H1 (cell line): ENCODE measurements at regions not wholly inside any gene's neighbourhood (a gene's known extent, or its start where the extent isn't known, plus 50 kb on each side); places are given as distances from the start of the nearest gene placed in this dataset.

Experiments
- CTCF ChIA-PET: fragments of 300-600 bp; sonication (Branson Sonifier 250); formaldehyde crosslinking; loops from one replicate; lab custom pipeline; 2021; ENCODE audit not compliant: partially characterized antibody; lab: Charles Lee
- POLR2A ChIA-PET: fragments of 300-600 bp; sonication (Branson Sonifier 250); formaldehyde crosslinking; loops from one replicate; lab custom pipeline; 2021; ENCODE audit warnings: inconsistent platforms; ENCODE audit not compliant: partially characterized antibody; lab: Charles Lee
- DNase-seq, 2 experiments: peaks; one replicate each; pipeline versions ENCODE4 v3.0.0 to v3.0.0-alpha.2; 2010 to 2022; ENCODE audit warnings: low spot score in 2 of 2, low read depth in 1 of 2, mixed read lengths in 1 of 2
- FAIRE-seq: peaks from 2 replicates; lab custom pipeline; 2011; peaks lifted over from hg19 to GRCh38; lab: Jason Lieb, UNC
- H2AFZ ChIP-seq: 2 replicates; pipeline ENCODE4 v1.8.1; 2012; ENCODE audit warnings: low read length, inconsistent platforms
- H2AK5ac ChIP-seq: 2 replicates; pipeline ENCODE4 v1.6.1; 2013; ENCODE audit warnings: low read depth, low read length
- H2BK120ac ChIP-seq: replicated peaks from 2 replicates; pipeline ENCODE3; 2013; ENCODE audit warnings: low read depth, low read length, inconsistent platforms
- H2BK12ac ChIP-seq: 2 replicates; pipeline ENCODE4 v1.6.1; 2013; ENCODE audit warnings: low read depth, low read length
- H2BK15ac ChIP-seq: 2 replicates; pipeline ENCODE4 v1.6.1; 2013; ENCODE audit warnings: low read length
- H2BK20ac ChIP-seq: 2 replicates; pipeline ENCODE4 v1.6.1; 2013; ENCODE audit warnings: low read length
- H2BK5ac ChIP-seq: 2 replicates; pipeline ENCODE4 v1.6.1; 2013; ENCODE audit warnings: low read depth, low read length
- H3K14ac ChIP-seq: 2 replicates; pipeline ENCODE4 v1.6.1; 2013; ENCODE audit warnings: inconsistent platforms; ENCODE audit not compliant: insufficient read length
- H3K18ac ChIP-seq: 2 replicates; pipeline ENCODE4 v1.6.1; 2013; ENCODE audit warnings: low read length; ENCODE audit errors: extremely low read depth
- H3K23ac ChIP-seq: 2 replicates; pipeline ENCODE4 v1.6.1; 2013; ENCODE audit warnings: inconsistent platforms; ENCODE audit not compliant: insufficient read length
- H3K23me2 ChIP-seq: 2 replicates; pipeline ENCODE4 v1.6.1; 2013; ENCODE audit warnings: low read depth, low read length
- H3K27ac ChIP-seq: 2 replicates; pipeline ENCODE4 v1.6.1; 2011; ENCODE audit warnings: low read depth, low read length, inconsistent platforms
- H3K27me3 ChIP-seq, 4 experiments: replicated peaks in 1 of 4; 1 replicate in 1 of 4; 2 replicates in 3 of 4; pipeline versions ENCODE4 v1.6.1 to v1.8.1; 2011 to 2013; ENCODE audit warnings: low read length in 3 of 4, mild to moderate bottlenecking in 3 of 4, inconsistent platforms in 2 of 4, mixed read lengths in 2 of 4, moderate library complexity in 1 of 4; ENCODE audit not compliant: control insufficient read depth in 3 of 4, insufficient read depth in 3 of 4; ENCODE audit errors: extremely low read depth in 1 of 4
- H3K36me3 ChIP-seq, 4 experiments: 2 replicates each; pipeline versions ENCODE4 v1.6.1 to v1.8.1; 2011 to 2013; ENCODE audit warnings: mild to moderate bottlenecking in 4 of 4, low read length in 3 of 4, moderate library complexity in 2 of 4, control low read depth in 1 of 4, inconsistent platforms in 1 of 4; ENCODE audit not compliant: insufficient read depth in 4 of 4, control insufficient read depth in 2 of 4
- H3K4ac ChIP-seq: replicated peaks from 2 replicates; pipeline ENCODE3; 2013; ENCODE audit warnings: low read length, low read depth, mixed read lengths, inconsistent platforms; ENCODE audit not compliant: insufficient read length
- H3K4me1 ChIP-seq, 4 experiments: replicated peaks in 1 of 4; 1 replicate in 1 of 4; 2 replicates in 3 of 4; pipeline versions ENCODE4 v1.6.1 to v1.8.1; 2011 to 2013; ENCODE audit warnings: low read length in 3 of 4, inconsistent platforms in 2 of 4, mixed read lengths in 1 of 4; ENCODE audit not compliant: insufficient read depth in 4 of 4, control insufficient read depth in 3 of 4
- H3K4me2 ChIP-seq, 2 experiments: 2 replicates each; pipeline versions ENCODE4 v1.6.1 to v1.8.1; 2011 to 2013; ENCODE audit warnings: low read depth in 2 of 2, low read length in 2 of 2, control low read depth in 1 of 2, inconsistent platforms in 1 of 2, mild to moderate bottlenecking in 1 of 2; ENCODE audit not compliant: insufficient read depth in 1 of 2
- H3K4me3 ChIP-seq, 4 experiments: fragments of 200-600, 300-600 bp in 1 of 4; sonication (generic), shearing (Covaris generic), sonication (Bioruptor Twin) in 1 of 4; 2 replicates each; pipeline versions ENCODE4 v1.5.1 to v1.8.1; 2011 to 2016; ENCODE audit warnings: low read length in 4 of 4, low read depth in 3 of 4, control low read depth in 2 of 4, inconsistent platforms in 2 of 4, mild to moderate bottlenecking in 2 of 4, mixed read lengths in 1 of 4, moderate library complexity in 1 of 4; ENCODE audit not compliant: insufficient read depth in 2 of 4; ENCODE audit errors: extremely low read depth in 1 of 4
- H3K56ac ChIP-seq: replicated peaks from 2 replicates; pipeline ENCODE3; 2013; ENCODE audit warnings: low read depth, mild to moderate bottlenecking, mixed read lengths, low read length, inconsistent platforms; ENCODE audit not compliant: insufficient read length
- H3K79me1 ChIP-seq: 2 replicates; pipeline ENCODE4 v1.6.1; 2013; ENCODE audit warnings: low read depth, low read length, control low read depth
- H3K79me2 ChIP-seq, 2 experiments: 2 replicates each; pipeline versions ENCODE4 v1.6.1 to v1.8.1; 2012 to 2013; ENCODE audit warnings: low read length in 2 of 2, mild to moderate bottlenecking in 2 of 2, inconsistent platforms in 1 of 2; ENCODE audit not compliant: insufficient read depth in 2 of 2, control insufficient read depth in 1 of 2
- H3K9ac ChIP-seq, 4 experiments: replicated peaks in 1 of 4; 1 replicate in 1 of 4; 2 replicates in 3 of 4; pipeline versions ENCODE4 v1.6.1 to v1.8.1; 2011 to 2013; ENCODE audit warnings: low read depth in 3 of 4, low read length in 3 of 4, control low read depth in 2 of 4, mild to moderate bottlenecking in 2 of 4, moderate library complexity in 2 of 4, inconsistent platforms in 1 of 4; ENCODE audit errors: extremely low read depth in 1 of 4
- H3K9me3 ChIP-seq, 2 experiments: 2 replicates each; pipeline versions ENCODE4 v1.6.1 to v1.8.1; 2012 to 2013; ENCODE audit warnings: mild to moderate bottlenecking in 2 of 2, moderate library complexity in 2 of 2, control low read depth in 1 of 2, inconsistent platforms in 1 of 2, low read depth in 1 of 2, low read length in 1 of 2, mixed read lengths in 1 of 2; ENCODE audit not compliant: insufficient read depth in 2 of 2
- H4K20me1 ChIP-seq, 2 experiments: replicated peaks in 1 of 2; 2 replicates each; pipeline versions ENCODE3 to v1.8.1; 2011 to 2013; ENCODE audit warnings: inconsistent platforms in 2 of 2, low read length in 2 of 2, mild to moderate bottlenecking in 1 of 2; ENCODE audit not compliant: insufficient read depth in 2 of 2, control insufficient read depth in 1 of 2
- H4K5ac ChIP-seq: 2 replicates; pipeline ENCODE4 v1.6.1; 2013; ENCODE audit warnings: low read length, low read depth, mixed read lengths, inconsistent platforms; ENCODE audit not compliant: insufficient read length
- H4K8ac ChIP-seq: 2 replicates; pipeline ENCODE4 v1.8.0; 2013; ENCODE audit warnings: mild to moderate bottlenecking, moderate library complexity, low read length, inconsistent platforms; ENCODE audit not compliant: insufficient read depth; ENCODE audit errors: extremely low read depth
- H4K91ac ChIP-seq: replicated peaks from 2 replicates; pipeline ENCODE3; 2013; ENCODE audit warnings: low read length, mixed read lengths, inconsistent platforms; ENCODE audit not compliant: insufficient read length
- ASH2L ChIP-seq: fragments of 200-600, 300-600 bp; sonication (generic); IDR thresholded peaks from one replicate; pipeline ENCODE4 v1.7.1; 2017; ENCODE audit warnings: low read length
- BACH1 ChIP-seq: IDR thresholded peaks from 2 replicates; pipeline ENCODE4 v1.6.1; 2012; ENCODE audit warnings: low read length, improper control_type of control experiment
- CBX5 ChIP-seq: fragments of 300-800, 300-1000 bp; sonication (generic); IDR thresholded peaks from 2 replicates; pipeline ENCODE4 v1.7.1; 2016; ENCODE audit warnings: antibody characterized with exemption, low read length, low read depth
- CEBPB ChIP-seq: IDR thresholded peaks from 2 replicates; pipeline ENCODE4 v1.6.1; 2012; ENCODE audit warnings: low read depth, low read length
- EP300 ChIP-seq, 2 experiments: IDR thresholded peaks; 1 replicate in 1 of 2; 2 replicates in 1 of 2; pipeline ENCODE4 v1.6.1; 2011 to 2012; ENCODE audit warnings: low read depth in 2 of 2, low read length in 2 of 2, mild to moderate bottlenecking in 2 of 2, borderline replicate concordance in 1 of 2, inconsistent platforms in 1 of 2, moderate library complexity in 1 of 2
- JUN ChIP-seq: IDR thresholded peaks from 2 replicates; pipeline ENCODE4 v1.6.1; 2011; ENCODE audit warnings: low read depth, mild to moderate bottlenecking, improper control_type of control experiment, low read length
- KDM1A ChIP-seq: fragments of 200-600, 300-600 bp; sonication (generic); IDR thresholded peaks from 2 replicates; pipeline ENCODE4 v1.7.1; 2016; ENCODE audit warnings: mild to moderate bottlenecking, low read length, borderline replicate concordance
- KDM4A ChIP-seq: IDR thresholded peaks from one replicate; pipeline ENCODE4 v1.7.1; 2012; ENCODE audit warnings: low read depth, mild to moderate bottlenecking, moderate library complexity, low read length, inconsistent platforms; ENCODE audit not compliant: severe bottlenecking
- POLR2A ChIP-seq, 2 experiments: IDR thresholded peaks; 1 replicate in 1 of 2; 2 replicates in 1 of 2; pipeline ENCODE4 v1.6.1; 2011; ENCODE audit warnings: low read depth in 2 of 2, low read length in 2 of 2, mild to moderate bottlenecking in 2 of 2; ENCODE audit errors: control extremely low read depth in 1 of 2
- POLR2AphosphoS5 ChIP-seq: IDR thresholded peaks from 2 replicates; pipeline ENCODE4 v1.6.1; 2011; ENCODE audit warnings: low read depth, low read length
- POU5F1 ChIP-seq: IDR thresholded peaks from 2 replicates; pipeline ENCODE4 v1.6.1; 2011; ENCODE audit warnings: low read depth, mild to moderate bottlenecking, low read length, moderate library complexity
- RBBP5 ChIP-seq: IDR thresholded peaks from 2 replicates; pipeline ENCODE4 v1.7.1; 2012; ENCODE audit warnings: low read depth, mild to moderate bottlenecking, inconsistent platforms, low read length, moderate library complexity, borderline replicate concordance
- RFX5 ChIP-seq: IDR thresholded peaks from 2 replicates; pipeline ENCODE4 v1.6.1; 2011; ENCODE audit warnings: low read depth, low read length, improper control_type of control experiment, borderline replicate concordance
- RNF2 ChIP-seq: fragments of 200-900, 300-1000 bp; sonication (generic); IDR thresholded peaks from 2 replicates; pipeline ENCODE4 v1.7.1; 2016; ENCODE audit warnings: borderline replicate concordance, low read depth, mild to moderate bottlenecking, antibody characterized with exemption, low read length; ENCODE audit not compliant: poor library complexity, severe bottlenecking; ENCODE audit errors: missing control alignments
- SRF ChIP-seq: IDR thresholded peaks from 2 replicates; pipeline ENCODE4 v1.6.1; 2011; ENCODE audit warnings: mild to moderate bottlenecking, low read depth, low read length, moderate library complexity
- YY1 ChIP-seq: IDR thresholded peaks from 2 replicates; pipeline ENCODE4 v1.6.1; 2011; ENCODE audit warnings: low read depth, mild to moderate bottlenecking, low read length
- WGBS, 2 experiments: shearing (Covaris generic) in 1 of 2; methylation state at CpG; one replicate each; pipeline versions ENCODE4 v1.1.6 to v1.1.7; 2013 to 2015; ENCODE audit warnings: low lambda C conversion rate in 2 of 2, mixed read lengths in 2 of 2, inconsistent platforms in 1 of 2, low coverage in 1 of 2, missing lambda C conversion rate in 1 of 2; ENCODE audit not compliant: insufficient replicate concordance in 2 of 2, insufficient coverage in 1 of 2, insufficient read length in 1 of 2; ENCODE audit errors: extremely low coverage in 1 of 2, missing lambda C conversion rate in 1 of 2; 5-methylcytosine and 5-hydroxymethylcytosine counted together

DNA sequence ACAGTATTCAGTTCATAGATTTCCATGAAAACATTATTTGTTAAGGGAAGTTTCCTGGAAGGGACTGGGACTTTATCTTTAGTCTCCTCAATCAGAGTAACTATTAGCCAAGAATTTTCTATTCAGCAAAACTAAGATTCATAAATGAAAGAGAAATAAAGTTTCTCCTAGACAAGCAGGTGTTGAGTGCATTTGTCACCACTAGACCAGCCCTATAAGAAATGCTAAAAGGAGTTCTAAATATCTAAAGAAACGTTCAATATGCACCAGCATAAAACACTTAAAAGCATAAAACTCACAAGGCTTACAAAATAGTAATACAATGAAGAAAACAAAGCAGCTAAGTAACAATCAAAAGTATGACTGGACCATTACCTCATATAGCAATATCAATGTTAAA lies 423.0 kb downstream of the TECRL start:
- H3K4ac ChIP-seq: no peak overlapping the region
- no peak overlapping the region for H2BK20ac ChIP-seq
- peaks cover 0 to 4% (median 2%) of the 10 kb centered on the region in 4 experiments; a peak in 1 of 7 replicates for H3K4me1 ChIP-seq
- no peak overlapping the region for H3K27ac ChIP-seq
- no peak overlapping the region for H4K5ac ChIP-seq
- H3K18ac ChIP-seq: no peak overlapping the region
- no peak for DNase-seq
- H2BK15ac ChIP-seq: no peak overlapping the region
- H4K20me1 ChIP-seq: no peaks in the 10 kb centered on the region
- no peaks in the 10 kb centered on the region for H3K79me1 ChIP-seq
- H2BK120ac ChIP-seq: no peak overlapping the region
- 94% methylated on average over 1 of the region's 1 CpG; no CpG with 5 or more reads in 1 of the 2 experiments for WGBS, 2 experiments
- no peak overlapping the region for H3K14ac ChIP-seq
- H4K91ac ChIP-seq: no peak overlapping the region
- H3K4me3 ChIP-seq: no peak overlapping the region
- H2AFZ ChIP-seq: no peak overlapping the region
- peaks cover 0 to 3% of the 10 kb centered on the region in 2 experiments; a peak in 3 of 4 replicates for H3K9me3 ChIP-seq
- no peak overlapping the region for H3K23ac ChIP-seq
- H3K23me2 ChIP-seq: no peaks in the 10 kb centered on the region
- H4K8ac ChIP-seq: no peak overlapping the region
- H3K27me3 ChIP-seq: peaks cover 0 to 1% (median 0%) of the 10 kb centered on the region in 4 experiments; a peak in 1 of 7 replicates
- H2AK5ac ChIP-seq: no peak overlapping the region
- FAIRE-seq: no peak
- H3K79me2 ChIP-seq: no peaks in the 10 kb centered on the region
- no peak overlapping the region for H3K56ac ChIP-seq
- no peaks in the 10 kb centered on the region for H3K36me3 ChIP-seq
- POLR2A ChIA-PET: no interaction called here
- H2BK5ac ChIP-seq: no peak overlapping the region
- CTCF ChIA-PET: no interaction called here
- H3K4me2 ChIP-seq: no peak overlapping the region
- H2BK12ac ChIP-seq: no peak overlapping the region
- no peak overlapping the region for H3K9ac ChIP-seq
- TF ChIP-seq BACH1 (no peak), RBBP5 (no peak), RNF2 (no peak), KDM4A (no peak), EP300 (IDR thresholded peaks at IDR 0.05; ENCODE audit: borderline replicate concordance in 1 of 2, low read depth in 2 of 2, low read length in 2 of 2) (no peak), POLR2A (IDR thresholded peaks at IDR 0.05; ENCODE audit: control extremely low read depth in 1 of 2, low read depth in 2 of 2, low read length in 2 of 2) (no peak), CEBPB (no peak), RFX5 (no peak), KDM1A (no peak), JUN (no peak), YY1 (no peak), POLR2AphosphoS5 (no peak), ASH2L (no peak), CBX5 (no peak), SRF (no peak), POU5F1 (no peak)
